ENCODE measurements at regions not wholly inside any gene's neighbourhood (a gene's known extent, or its start where the extent isn't known, plus 50 kb on each side); places are given as distances from the start of the nearest gene placed in this dataset.

GRCh38 chr12:88310666-88311065 is 168.6 kb downstream of the TMTC3 start:
- no peak for DNase-seq (ENCODE audit: low spot score)

GRCh38 chr12:88313554-88313953 is 171.4 kb downstream of the TMTC3 start:
- DNase-seq (ENCODE audit: low spot score) = no peak

- no peak for DNase-seq (ENCODE audit: low spot score)
Observed at GRCh38 chr12:88314706-88315105, 172.6 kb downstream of the TMTC3 start.

- DNase-seq (ENCODE audit: low spot score) = no peak
Observed at GRCh38 chr12:88318726-88319125, 176.6 kb downstream of the TMTC3 start.

GRCh38 chr12:88325076-88325815 is 183.1 kb downstream of the TMTC3 start:
- DNase-seq (ENCODE audit: low spot score) = peak; percentile 90

- peak; percentile 26 for DNase-seq (ENCODE audit: low spot score)
Observed at GRCh38 chr12:88325816-88326189, 183.7 kb downstream of the TMTC3 start.

GRCh38 chr12:88327276-88327675 is 185.2 kb downstream of the TMTC3 start:
- DNase-seq (ENCODE audit: low spot score) = no peak

- DNase-seq (ENCODE audit: low spot score) = no peak
Observed at GRCh38 chr12:88328090-88328489, 186.0 kb downstream of the TMTC3 start.

GRCh38 chr12:88329833-88330232 is 187.7 kb downstream of the TMTC3 start:
- DNase-seq (ENCODE audit: low spot score) = no peak

GRCh38 chr12:88334271-88334670 is 192.2 kb downstream of the TMTC3 start:
- peak; percentile 79 for DNase-seq (ENCODE audit: low spot score)

GRCh38 chr12:88336076-88336739 is 194.1 kb downstream of the TMTC3 start:
- DNase-seq (ENCODE audit: low spot score) = no peak

- no peak for DNase-seq (ENCODE audit: low spot score)
Observed at GRCh38 chr12:88338486-88338885, 196.4 kb downstream of the TMTC3 start.

GRCh38 chr12:88339254-88339949 is 197.3 kb downstream of the TMTC3 start:
- peak; percentile 28 for DNase-seq (ENCODE audit: low spot score)

GRCh38 chr12:88339966-88340365 is 197.9 kb downstream of the TMTC3 start:
- DNase-seq (ENCODE audit: low spot score) = no peak

- DNase-seq (ENCODE audit: low spot score) = no peak
Observed at GRCh38 chr12:88342251-88342806, 200.2 kb downstream of the TMTC3 start.

- DNase-seq (ENCODE audit: low spot score) = no peak
Observed at GRCh38 chr12:88351146-88351545, 209.0 kb downstream of the TMTC3 start.

GRCh38 chr12:88354691-88355090 is 212.6 kb downstream of the TMTC3 start:
- DNase-seq (ENCODE audit: low spot score) = no peak

GRCh38 chr12:88360343-88360742 is 218.2 kb downstream of the TMTC3 start:
- DNase-seq (ENCODE audit: low spot score) = no peak

GRCh38 chr12:88361493-88361892 is 218.8 kb downstream of the KITLG start:
- no peak for DNase-seq (ENCODE audit: low spot score)

- DNase-seq (ENCODE audit: low spot score) = no peak
Observed at GRCh38 chr12:88362439-88362838, 217.8 kb downstream of the KITLG start.

- no peak for DNase-seq (ENCODE audit: low spot score)
Observed at GRCh38 chr12:88365403-88365802, 214.9 kb downstream of the KITLG start.

- no peak for DNase-seq (ENCODE audit: low spot score)
Observed at GRCh38 chr12:88366101-88366500, 214.2 kb downstream of the KITLG start.

GRCh38 chr12:88367231-88367630 is 213.0 kb downstream of the KITLG start:
- no peak for DNase-seq (ENCODE audit: low spot score)

Measured in H4 (cell line).